Kidney (tissue), 13 donors: ENCODE measurements at regions not wholly inside any gene's neighbourhood (a gene's known extent, or its start where the extent isn't known, plus 50 kb on each side); places are given as distances from the start of the nearest gene placed in this dataset.

Experiments
- DNase-seq, 5 donors: peaks; one replicate each; pipeline ENCODE4 v3.0.0-alpha.2; 2013 to 2020
- FAIRE-seq: peaks from 2 replicates; lab custom pipeline; 2012; peaks lifted over from hg19 to GRCh38; lab: Jason Lieb, UNC
- H3K27ac ChIP-seq, 2 donors: one replicate each; pipeline ENCODE4 v1.7.0; 2013; ENCODE audit warnings: low read depth in 2 of 2, low read length in 2 of 2, inconsistent platforms in 1 of 2
- H3K27me3 ChIP-seq: one replicate; pipeline ENCODE4 v1.7.1; 2013; ENCODE audit warnings: low read length, inconsistent platforms; ENCODE audit not compliant: control insufficient read depth, insufficient read depth
- H3K36me3 ChIP-seq, 3 donors: one replicate each; pipeline versions ENCODE4 v1.7.0 to v1.7.1; 2013; ENCODE audit warnings: low read length in 3 of 3, control low read depth in 1 of 3, inconsistent platforms in 1 of 3; ENCODE audit not compliant: insufficient read depth in 3 of 3, control insufficient read depth in 2 of 3
- H3K4me1 ChIP-seq, 3 donors: one replicate each; pipeline versions ENCODE4 v1.7.0 to v1.7.1; 2013; ENCODE audit warnings: low read length in 3 of 3, inconsistent platforms in 1 of 3, low read depth in 1 of 3; ENCODE audit not compliant: control insufficient read depth in 2 of 3, insufficient read depth in 2 of 3
- H3K4me3 ChIP-seq, 3 donors: one replicate each; pipeline versions ENCODE4 v1.7.0 to v1.8.1; 2013; ENCODE audit warnings: low read length in 3 of 3, control low read depth in 1 of 3, inconsistent platforms in 1 of 3
- H3K9ac ChIP-seq, 3 donors: one replicate each; pipeline versions ENCODE4 v1.7.0 to v1.7.1; 2013; ENCODE audit warnings: low read length in 3 of 3, control low read depth in 1 of 3, inconsistent platforms in 1 of 3
- H3K9me3 ChIP-seq, 3 donors: one replicate each; pipeline versions ENCODE4 v1.7.0 to v1.7.1; 2013; ENCODE audit warnings: low read length in 3 of 3, control low read depth in 1 of 3, inconsistent platforms in 1 of 3; ENCODE audit not compliant: control insufficient read depth in 2 of 3, insufficient read depth in 1 of 3
- intact Hi-C: fragments of 100-400 bp; cut with DNase I; formaldehyde crosslinking; loops from one replicate; pipeline ENCODE4 v1.11.1; 2022
- TF ChIP-seq, protein P1 (sequence below): IDR thresholded peaks from 3 replicates; pipeline ENCODE4 v1.5.1; 2012; ENCODE audit warnings: mild to moderate bottlenecking, moderate library complexity, borderline replicate concordance; ENCODE audit not compliant: insufficient read depth; ENCODE audit errors: extremely low read depth
- donor health status: control.
- donor health status: control.
- donor health status: control.
- donor health status: control.
- donor health status: control.
- donor health status: DM: yes; HTN: yes; CAD: no.
- donor health status: Normal renal cell carcinoma (clear cell type).

DNA sequence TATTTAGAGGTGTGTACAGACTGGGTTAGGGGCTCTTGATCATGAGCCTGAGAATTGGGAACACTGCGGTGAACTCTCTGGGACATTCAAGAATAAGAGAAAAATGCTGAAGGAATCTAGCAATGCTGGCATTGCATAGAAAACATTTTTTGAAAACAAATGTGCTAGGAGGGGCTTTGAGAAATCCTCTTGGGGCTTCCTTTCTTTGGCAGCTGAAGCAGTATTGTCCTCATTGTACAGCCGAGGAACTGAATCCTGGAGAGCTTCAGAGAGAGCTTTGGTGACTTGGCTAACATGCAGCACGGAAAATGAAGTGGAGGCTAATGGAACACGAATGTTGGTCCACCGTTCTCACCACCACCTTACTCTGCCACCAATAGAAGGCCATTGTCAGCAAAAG is 107.3 kb upstream of the EFEMP1 start:
- no peak overlapping the region for H3K4me3 ChIP-seq
- H3K27me3 ChIP-seq = no peaks in the 10 kb centered on the region
- no peaks in the 10 kb centered on the region for H3K36me3 ChIP-seq
- H3K9ac ChIP-seq = no peak overlapping the region
- no peaks in the 10 kb centered on the region for H3K9me3 ChIP-seq
- H3K4me1 ChIP-seq = no peaks in the 10 kb centered on the region
- DNase-seq = no peak
- H3K27ac ChIP-seq = no peak overlapping the region
- FAIRE-seq = no peak
- intact Hi-C loops = no loop called here
- TF ChIP-seq, protein P1, sequence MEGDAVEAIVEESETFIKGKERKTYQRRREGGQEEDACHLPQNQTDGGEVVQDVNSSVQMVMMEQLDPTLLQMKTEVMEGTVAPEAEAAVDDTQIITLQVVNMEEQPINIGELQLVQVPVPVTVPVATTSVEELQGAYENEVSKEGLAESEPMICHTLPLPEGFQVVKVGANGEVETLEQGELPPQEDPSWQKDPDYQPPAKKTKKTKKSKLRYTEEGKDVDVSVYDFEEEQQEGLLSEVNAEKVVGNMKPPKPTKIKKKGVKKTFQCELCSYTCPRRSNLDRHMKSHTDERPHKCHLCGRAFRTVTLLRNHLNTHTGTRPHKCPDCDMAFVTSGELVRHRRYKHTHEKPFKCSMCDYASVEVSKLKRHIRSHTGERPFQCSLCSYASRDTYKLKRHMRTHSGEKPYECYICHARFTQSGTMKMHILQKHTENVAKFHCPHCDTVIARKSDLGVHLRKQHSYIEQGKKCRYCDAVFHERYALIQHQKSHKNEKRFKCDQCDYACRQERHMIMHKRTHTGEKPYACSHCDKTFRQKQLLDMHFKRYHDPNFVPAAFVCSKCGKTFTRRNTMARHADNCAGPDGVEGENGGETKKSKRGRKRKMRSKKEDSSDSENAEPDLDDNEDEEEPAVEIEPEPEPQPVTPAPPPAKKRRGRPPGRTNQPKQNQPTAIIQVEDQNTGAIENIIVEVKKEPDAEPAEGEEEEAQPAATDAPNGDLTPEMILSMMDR = no peak

DNA sequence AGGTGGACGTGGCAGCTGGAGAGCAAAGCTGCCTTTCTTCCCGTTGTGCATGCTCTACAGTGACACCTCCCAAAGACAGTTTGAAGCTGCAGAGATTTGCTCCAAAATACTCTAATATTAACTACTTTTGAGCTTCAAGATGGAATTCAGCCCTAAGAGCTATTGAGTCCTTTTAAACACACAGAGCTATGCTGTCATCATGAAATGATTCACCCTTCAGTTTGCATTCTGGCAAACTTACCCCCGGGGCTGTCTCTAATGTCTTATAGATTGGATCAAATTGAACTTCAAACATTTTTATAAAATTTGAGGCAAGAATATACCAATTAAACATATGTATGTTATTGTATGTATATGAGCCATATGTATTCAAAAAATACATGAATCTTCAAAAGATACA is 110.7 kb upstream of the EFEMP1 start:
- no peaks in the 10 kb centered on the region for H3K36me3 ChIP-seq
- intact Hi-C loops = no loop called here
- no peaks in the 10 kb centered on the region for H3K27me3 ChIP-seq
- DNase-seq (peak in 1 of 5 donors; percentile 27), FAIRE-seq (no peak)
- no peak overlapping the region for H3K4me3 ChIP-seq
- no peaks in the 10 kb centered on the region for H3K4me1 ChIP-seq
- H3K9ac ChIP-seq = no peak overlapping the region
- no peak overlapping the region for H3K27ac ChIP-seq
- TF ChIP-seq, protein P1 = no peak
- no peaks in the 10 kb centered on the region for H3K9me3 ChIP-seq

DNA sequence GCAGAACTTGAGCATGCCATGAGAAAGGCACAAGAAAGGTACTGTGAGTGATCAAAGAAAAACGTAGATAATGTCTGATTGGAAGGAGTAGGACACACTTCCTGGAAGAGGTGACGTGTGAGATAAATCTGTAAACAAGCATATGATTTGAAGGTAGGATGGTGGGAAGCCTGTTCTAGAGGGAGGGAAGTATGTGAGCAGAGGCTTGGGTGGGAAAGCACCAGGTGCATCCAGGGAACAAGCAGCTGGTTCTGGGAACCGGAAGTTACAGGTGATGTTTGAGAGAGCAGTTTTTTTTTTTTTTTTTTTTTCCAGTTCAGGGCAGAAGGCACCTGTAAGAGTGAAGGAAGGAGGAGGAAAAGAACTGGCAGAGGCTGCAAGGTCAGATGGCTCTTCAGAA is 116.6 kb upstream of the EFEMP1 start:
- no peak overlapping the region for H3K9ac ChIP-seq
- no peaks in the 10 kb centered on the region for H3K36me3 ChIP-seq
- TF ChIP-seq, protein P1 = no peak
- no peak overlapping the region for H3K4me3 ChIP-seq
- no peaks in the 10 kb centered on the region for H3K9me3 ChIP-seq
- DNase-seq = no peak
- H3K27ac ChIP-seq = no peak overlapping the region
- intact Hi-C loops = no loop called here
- no peak for FAIRE-seq
- H3K27me3 ChIP-seq = no peaks in the 10 kb centered on the region
- no peaks in the 10 kb centered on the region for H3K4me1 ChIP-seq

DNA sequence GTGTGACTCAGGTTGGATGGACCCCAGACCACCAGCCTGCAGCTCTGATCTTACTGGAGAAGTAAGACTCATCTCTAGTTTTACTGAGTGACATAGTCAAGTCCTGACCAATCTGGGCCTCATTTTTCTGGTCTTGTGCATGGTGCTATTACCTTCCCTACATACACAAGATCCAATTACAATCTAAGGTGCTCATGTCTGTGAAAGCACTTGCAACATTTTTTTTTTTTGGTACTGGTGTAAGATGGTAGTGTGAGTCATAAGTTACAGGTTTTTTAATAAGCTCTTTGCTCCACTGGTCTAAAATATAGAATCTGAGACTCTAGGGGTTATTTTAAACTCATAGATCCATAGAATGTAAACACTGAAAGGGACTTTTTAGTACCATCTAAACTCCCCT is 117.3 kb upstream of the EFEMP1 start:
- Histone ChIP-seq H3K9ac (no peak overlapping the region), H3K4me1 (no peaks in the 10 kb centered on the region), H3K27me3 (no peaks in the 10 kb centered on the region), H3K27ac (no peak overlapping the region), H3K36me3 (no peaks in the 10 kb centered on the region), H3K4me3 (no peak overlapping the region), H3K9me3 (no peaks in the 10 kb centered on the region)
- intact Hi-C loops = no loop called here
- DNase-seq (no peak), FAIRE-seq (no peak)
- TF ChIP-seq, protein P1 = no peak
